HepG2 (cell line): ENCODE measurements at regions not wholly inside any gene's neighbourhood (a gene's known extent, or its start where the extent isn't known, plus 50 kb on each side); places are given as distances from the start of the nearest gene placed in this dataset.

Experiments
- ATAC-seq: fragments of 200-7000 bp; cut with Tn5 transposase; 3 replicates; pipeline ENCODE4 v1.9.1; 2020; ENCODE audit warnings: mild to moderate bottlenecking, moderate library complexity
- BruUV-seq: library from RNA; stranded (reverse); fragments of 400-500 nt; replicated peaks from 2 replicates; lab custom pipeline; 2021; lab: Mats Ljungman, UMichigan
- CTCF ChIA-PET: fragments of 300-600 bp; formaldehyde crosslinking; extraction: SDS; loops from one replicate; lab custom pipeline; 2021; ENCODE audit warnings: low total read pairs, inconsistent platforms, low intra/inter-chr PET ratio; lab: Yijun Ruan, JAX
- POLR2A ChIA-PET: fragments of 350-600 bp; sonication (Branson Sonifier 250); formaldehyde crosslinking; loops from one replicate; lab custom pipeline; 2020; ENCODE audit warnings: antibody characterized with exemption, inconsistent platforms; lab: Yijun Ruan, JAX
- DNase-seq: peaks from one replicate; pipeline ENCODE4 v3.0.0-alpha.2; 2015; ENCODE audit warnings: low spot score
- FAIRE-seq: peaks from 3 replicates; lab custom pipeline; 2011; peaks lifted over from hg19 to GRCh38; lab: Jason Lieb, UNC
- H2AFZ ChIP-seq: one replicate; pipeline ENCODE4 v1.6.1; 2011; ENCODE audit warnings: low read length, inconsistent platforms
- H3K27ac ChIP-seq: fragments of 300-600 bp; 3 replicates; pipeline ENCODE4 v1.8.0; 2011; ENCODE audit warnings: mixed run types, mild to moderate bottlenecking, mixed read lengths, low read length, inconsistent platforms; ENCODE audit not compliant: insufficient read depth; ENCODE audit errors: extremely low read length
- H3K27me3 ChIP-seq, 2 experiments: fragments of 200-600 bp in 1 of 2; 2 replicates in 1 of 2; 3 replicates in 1 of 2; pipeline versions ENCODE4 v1.6.0 to v1.8.0; 2011; ENCODE audit warnings: low read length in 2 of 2, mild to moderate bottlenecking in 2 of 2, moderate library complexity in 2 of 2, inconsistent platforms in 1 of 2; ENCODE audit not compliant: insufficient read depth in 2 of 2, control insufficient read depth in 1 of 2
- H3K36me3 ChIP-seq, 2 experiments: fragments of 200-600 bp in 1 of 2; replicated peaks in 1 of 2; 2 replicates in 1 of 2; 3 replicates in 1 of 2; pipeline versions ENCODE4 v1.5.1 to v1.8.0; 2011; ENCODE audit warnings: low read length in 2 of 2, inconsistent platforms in 1 of 2; ENCODE audit not compliant: insufficient read depth in 2 of 2, control insufficient read depth in 1 of 2
- H3K4me1 ChIP-seq: 2 replicates; pipeline ENCODE4 v1.5.1; 2012; ENCODE audit warnings: low read length, inconsistent platforms; ENCODE audit not compliant: insufficient read depth
- H3K4me2 ChIP-seq: 2 replicates; pipeline ENCODE4 v1.6.0; 2011; ENCODE audit warnings: low read depth, low read length, inconsistent platforms
- H3K4me3 ChIP-seq, 3 experiments: fragments of 200-600 bp in 1 of 3; sonication (generic), shearing (Covaris generic) in 1 of 3; replicated peaks in 1 of 3; 2 replicates each; pipeline ENCODE4 v1.5.1; 2011 to 2016; ENCODE audit warnings: low read length in 3 of 3, inconsistent platforms in 2 of 3, low read depth in 2 of 3, mild to moderate bottlenecking in 2 of 3, control low read depth in 1 of 3, mixed read lengths in 1 of 3; ENCODE audit not compliant: insufficient read depth in 1 of 3
- H3K79me2 ChIP-seq: one replicate; pipeline ENCODE4 v1.6.1; 2011; ENCODE audit warnings: low read length, inconsistent platforms; ENCODE audit not compliant: insufficient read depth
- H3K9ac ChIP-seq: 2 replicates; pipeline ENCODE4 v1.6.0; 2011; ENCODE audit warnings: mild to moderate bottlenecking, low read depth, low read length, inconsistent platforms; ENCODE audit not compliant: insufficient read depth
- H3K9me3 ChIP-seq: 2 replicates; pipeline ENCODE4 v1.5.1; 2012; ENCODE audit warnings: mild to moderate bottlenecking, low read length
- H4K20me1 ChIP-seq: 2 replicates; pipeline ENCODE4 v1.6.0; 2011; ENCODE audit warnings: inconsistent platforms, mild to moderate bottlenecking, low read length, moderate library complexity; ENCODE audit not compliant: insufficient read depth
- BCLAF1 ChIP-seq: fragments of 450-650 bp; IDR thresholded peaks from 2 replicates; pipeline ENCODE4 v1.6.1; 2017; ENCODE audit warnings: mild to moderate bottlenecking
- KLF13 ChIP-seq: sonication (generic); formaldehyde crosslinking; IDR thresholded peaks from 2 replicates; pipeline ENCODE4 v1.4.0; 2020; ENCODE audit warnings: mild to moderate bottlenecking, missing genetic modification reagents
- MIER2 ChIP-seq: IDR thresholded peaks from 2 replicates; pipeline ENCODE4 v1.6.1; 2016; ENCODE audit warnings: missing biosample characterization, missing genetic modification reagents
- MYC ChIP-seq: sonication (generic); formaldehyde crosslinking; IDR thresholded peaks from 2 replicates; pipeline ENCODE4 v1.9.0; 2021; ENCODE audit warnings: missing genetic modification reagents, borderline replicate concordance
- NCOA2 ChIP-seq: sonication (generic); formaldehyde crosslinking; IDR thresholded peaks from 2 replicates; pipeline ENCODE4 v1.8.0; 2022; ENCODE audit warnings: inconsistent platforms
- POGZ ChIP-seq: sonication (generic); formaldehyde crosslinking; IDR thresholded peaks from 2 replicates; pipeline ENCODE4 v1.4.0; 2020; ENCODE audit warnings: mild to moderate bottlenecking, missing genetic modification reagents
- TERF1 ChIP-seq: sonication (generic); formaldehyde crosslinking; IDR thresholded peaks from 2 replicates; pipeline ENCODE4 v1.8.0; 2022; ENCODE audit warnings: mild to moderate bottlenecking, missing genetic modification reagents, moderate library complexity
- TGIF2 ChIP-seq: IDR thresholded peaks from 2 replicates; pipeline ENCODE4 v1.6.1; 2016; ENCODE audit warnings: control low read depth, missing compliant biosample characterization
- ZNF501 ChIP-seq: sonication (generic); formaldehyde crosslinking; IDR thresholded peaks from 2 replicates; pipeline ENCODE4 v1.5.1; 2020; ENCODE audit warnings: mild to moderate bottlenecking, moderate library complexity, missing genetic modification reagents
- ZNF556 ChIP-seq: sonication (generic); formaldehyde crosslinking; IDR thresholded peaks from 2 replicates; pipeline ENCODE4 v1.4.0; 2020; ENCODE audit warnings: mild to moderate bottlenecking, missing genetic modification reagents, borderline replicate concordance
- ZNF883 ChIP-seq: sonication (generic); formaldehyde crosslinking; IDR thresholded peaks from 2 replicates; pipeline ENCODE4 v1.5.1; 2020; ENCODE audit warnings: mild to moderate bottlenecking, missing genetic modification reagents; ENCODE audit errors: not compliant biosample characterization
- WGBS: methylation state at CpG from one replicate; pipeline ENCODE4 v1.1.6; 2017; ENCODE audit warnings: low lambda C conversion rate; 5-methylcytosine and 5-hydroxymethylcytosine counted together
- in situ Hi-C: cut with HindIII; loops from 2 replicates; pipeline ENCODE4 v1.10.0; 2017; ENCODE audit warnings: low pct_unique_long_range_greater_than_20kb; ENCODE audit not compliant: extremely low pct_ligation_motif_present
- intact Hi-C: fragments of 100-400 bp; cut with micrococcal nuclease; formaldehyde crosslinking; loops from one replicate; pipeline ENCODE4 v1.10.0; 2022; ENCODE audit not compliant: unreplicated experiment
- TF ChIP-seq, protein P1 (sequence below): IDR thresholded peaks from 2 replicates; pipeline ENCODE4 v1.6.1; 2012; ENCODE audit warnings: inconsistent platforms

DNA sequence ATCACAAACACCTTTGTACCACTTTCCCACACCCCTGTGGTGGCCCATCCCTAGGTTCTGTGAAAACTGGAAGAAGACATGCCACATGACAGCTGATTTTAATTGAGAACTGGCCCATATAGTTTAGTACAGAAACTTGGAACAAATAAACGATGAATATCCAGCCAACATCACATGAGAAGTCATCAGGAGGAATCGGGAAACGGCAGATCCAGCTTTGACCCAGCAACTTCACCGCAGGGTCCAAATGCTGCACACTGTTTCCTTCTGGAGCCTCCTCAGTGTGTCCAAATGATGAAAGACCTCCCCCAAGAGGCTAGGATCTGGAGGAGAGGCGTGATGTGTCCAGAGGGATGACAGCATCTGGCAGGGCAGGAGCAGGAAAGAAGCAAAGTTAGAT, 75.5 kb downstream of the COPS8 start:
- Histone ChIP-seq H3K36me3 (no peaks in the 10 kb centered on the region), H3K4me1 (no peaks in the 10 kb centered on the region), H3K27ac (no peak overlapping the region), H3K9ac (no peak overlapping the region), H3K79me2 (no peaks in the 10 kb centered on the region), H4K20me1 (no peaks in the 10 kb centered on the region), H3K9me3 (no peaks in the 10 kb centered on the region), H3K27me3 (peaks cover 1 to 13% of the 10 kb centered on the region in 2 experiments; a peak in 2 of 5 replicates), H2AFZ (no peak overlapping the region), H3K4me2 (no peak overlapping the region), H3K4me3 (no peak overlapping the region)
- DNase-seq (no peak), ATAC-seq (no peak), FAIRE-seq (no peak)
- ChIA-PET CTCF (no interaction called here), POLR2A (no interaction called here)
- no peak for TF ChIP-seq POGZ
- TF ChIP-seq, protein P1, sequence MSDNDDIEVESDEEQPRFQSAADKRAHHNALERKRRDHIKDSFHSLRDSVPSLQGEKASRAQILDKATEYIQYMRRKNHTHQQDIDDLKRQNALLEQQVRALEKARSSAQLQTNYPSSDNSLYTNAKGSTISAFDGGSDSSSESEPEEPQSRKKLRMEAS = no peak
- no peak for TF ChIP-seq ZNF556
- no peak for TF ChIP-seq TERF1 (CRISPR knock-in tag)
- TF ChIP-seq TGIF2 = no peak
- TF ChIP-seq KLF13 (CRISPR knock-in tag) = no peak
- no peak for TF ChIP-seq MIER2 (CRISPR knock-in tag)
- no peak for TF ChIP-seq ZNF883 (CRISPR knock-in tag)
- no peak for TF ChIP-seq NCOA2 (CRISPR knock-in tag)
- TF ChIP-seq MYC (CRISPR knock-in tag) = no peak
- TF ChIP-seq BCLAF1 = no peak
- TF ChIP-seq ZNF501 (CRISPR knock-in tag) = no peak
- WGBS = 31% methylated on average over 5 of the region's 5 CpGs
- intact Hi-C loops = no loop called here
- no TSS peak for BruUV-seq
- in situ Hi-C loops = no loop called here
